HepG2 (cell line): ENCODE measurements at regions not wholly inside any gene's neighbourhood (a gene's known extent, or its start where the extent isn't known, plus 50 kb on each side); places are given as distances from the start of the nearest gene placed in this dataset.

ENCODE experiments used
- ATAC-seq: fragments of 200-7000 bp; cut with Tn5 transposase; 3 replicates; pipeline ENCODE4 v1.9.1; 2020; ENCODE audit warnings: mild to moderate bottlenecking, moderate library complexity
- BruUV-seq: library from RNA; stranded (reverse); fragments of 400-500 nt; replicated peaks from 2 replicates; lab custom pipeline; 2021; lab: Mats Ljungman, UMichigan
- CTCF ChIA-PET: fragments of 300-600 bp; formaldehyde crosslinking; extraction: SDS; loops from one replicate; lab custom pipeline; 2021; ENCODE audit warnings: low total read pairs, inconsistent platforms, low intra/inter-chr PET ratio; lab: Yijun Ruan, JAX
- POLR2A ChIA-PET: fragments of 350-600 bp; sonication (Branson Sonifier 250); formaldehyde crosslinking; loops from one replicate; lab custom pipeline; 2020; ENCODE audit warnings: antibody characterized with exemption, inconsistent platforms; lab: Yijun Ruan, JAX
- DNase-seq: peaks from one replicate; pipeline ENCODE4 v3.0.0-alpha.2; 2015; ENCODE audit warnings: low spot score
- FAIRE-seq: peaks from 3 replicates; lab custom pipeline; 2011; peaks lifted over from hg19 to GRCh38; lab: Jason Lieb, UNC
- H2AFZ ChIP-seq: one replicate; pipeline ENCODE4 v1.6.1; 2011; ENCODE audit warnings: low read length, inconsistent platforms
- H3K27ac ChIP-seq: fragments of 300-600 bp; 3 replicates; pipeline ENCODE4 v1.8.0; 2011; ENCODE audit warnings: mixed run types, mild to moderate bottlenecking, mixed read lengths, low read length, inconsistent platforms; ENCODE audit not compliant: insufficient read depth; ENCODE audit errors: extremely low read length
- H3K27me3 ChIP-seq, 2 experiments: fragments of 200-600 bp in 1 of 2; 2 replicates in 1 of 2; 3 replicates in 1 of 2; pipeline versions ENCODE4 v1.6.0 to v1.8.0; 2011; ENCODE audit warnings: low read length in 2 of 2, mild to moderate bottlenecking in 2 of 2, moderate library complexity in 2 of 2, inconsistent platforms in 1 of 2; ENCODE audit not compliant: insufficient read depth in 2 of 2, control insufficient read depth in 1 of 2
- H3K36me3 ChIP-seq, 2 experiments: fragments of 200-600 bp in 1 of 2; replicated peaks in 1 of 2; 2 replicates in 1 of 2; 3 replicates in 1 of 2; pipeline versions ENCODE4 v1.5.1 to v1.8.0; 2011; ENCODE audit warnings: low read length in 2 of 2, inconsistent platforms in 1 of 2; ENCODE audit not compliant: insufficient read depth in 2 of 2, control insufficient read depth in 1 of 2
- H3K4me1 ChIP-seq: 2 replicates; pipeline ENCODE4 v1.5.1; 2012; ENCODE audit warnings: low read length, inconsistent platforms; ENCODE audit not compliant: insufficient read depth
- H3K4me2 ChIP-seq: 2 replicates; pipeline ENCODE4 v1.6.0; 2011; ENCODE audit warnings: low read depth, low read length, inconsistent platforms
- H3K4me3 ChIP-seq, 3 experiments: fragments of 200-600 bp in 1 of 3; sonication (generic), shearing (Covaris generic) in 1 of 3; replicated peaks in 1 of 3; 2 replicates each; pipeline ENCODE4 v1.5.1; 2011 to 2016; ENCODE audit warnings: low read length in 3 of 3, inconsistent platforms in 2 of 3, low read depth in 2 of 3, mild to moderate bottlenecking in 2 of 3, control low read depth in 1 of 3, mixed read lengths in 1 of 3; ENCODE audit not compliant: insufficient read depth in 1 of 3
- H3K79me2 ChIP-seq: one replicate; pipeline ENCODE4 v1.6.1; 2011; ENCODE audit warnings: low read length, inconsistent platforms; ENCODE audit not compliant: insufficient read depth
- H3K9ac ChIP-seq: 2 replicates; pipeline ENCODE4 v1.6.0; 2011; ENCODE audit warnings: mild to moderate bottlenecking, low read depth, low read length, inconsistent platforms; ENCODE audit not compliant: insufficient read depth
- H3K9me3 ChIP-seq: 2 replicates; pipeline ENCODE4 v1.5.1; 2012; ENCODE audit warnings: mild to moderate bottlenecking, low read length
- H4K20me1 ChIP-seq: 2 replicates; pipeline ENCODE4 v1.6.0; 2011; ENCODE audit warnings: inconsistent platforms, mild to moderate bottlenecking, low read length, moderate library complexity; ENCODE audit not compliant: insufficient read depth
- ATF1 ChIP-seq: IDR thresholded peaks from 2 replicates; pipeline ENCODE4 v1.6.1; 2016; ENCODE audit warnings: mild to moderate bottlenecking, control low read depth
- ESRRA ChIP-seq: sonication (generic); formaldehyde crosslinking; IDR thresholded peaks from 2 replicates; pipeline ENCODE4 v1.5.1; 2020; ENCODE audit warnings: mild to moderate bottlenecking, low read depth, missing genetic modification reagents
- NCOA1 ChIP-seq: sonication (generic); formaldehyde crosslinking; IDR thresholded peaks from 2 replicates; pipeline ENCODE4 v1.9.0; 2021; ENCODE audit warnings: missing genetic modification reagents
- NR2F1 ChIP-seq, 2 experiments: fragments of 450-650 bp in 1 of 2; formaldehyde crosslinking in 1 of 2; IDR thresholded peaks; 2 replicates each; pipeline versions ENCODE4 v1.5.0 to v1.6.1; 2016 to 2020; ENCODE audit warnings: mild to moderate bottlenecking in 1 of 2, missing compliant biosample characterization in 1 of 2, missing genetic modification reagents in 1 of 2, moderate library complexity in 1 of 2
- UBTF ChIP-seq: sonication (generic); formaldehyde crosslinking; IDR thresholded peaks from 2 replicates; pipeline ENCODE4 v1.4.0; 2020; ENCODE audit warnings: mild to moderate bottlenecking, missing genetic modification reagents
- ZFP36L2 ChIP-seq: sonication (generic); formaldehyde crosslinking; IDR thresholded peaks from 2 replicates; pipeline ENCODE4 v1.4.0; 2020; ENCODE audit warnings: missing genetic modification reagents
- ZNF17 ChIP-seq: sonication (generic); formaldehyde crosslinking; IDR thresholded peaks from 2 replicates; pipeline ENCODE4 v1.5.0; 2020; ENCODE audit warnings: mild to moderate bottlenecking, missing genetic modification reagents
- ZNF251 ChIP-seq: sonication (generic); formaldehyde crosslinking; IDR thresholded peaks from 2 replicates; pipeline ENCODE4 v1.9.0; 2021; ENCODE audit warnings: mild to moderate bottlenecking, missing genetic modification reagents
- ZNF672 ChIP-seq: sonication (generic); formaldehyde crosslinking; IDR thresholded peaks from 2 replicates; pipeline ENCODE4 v1.8.1; 2022; ENCODE audit warnings: missing genetic modification reagents
- WGBS: methylation state at CpG from one replicate; pipeline ENCODE4 v1.1.6; 2017; ENCODE audit warnings: low lambda C conversion rate; 5-methylcytosine and 5-hydroxymethylcytosine counted together
- in situ Hi-C: cut with HindIII; loops from 2 replicates; pipeline ENCODE4 v1.10.0; 2017; ENCODE audit warnings: low pct_unique_long_range_greater_than_20kb; ENCODE audit not compliant: extremely low pct_ligation_motif_present
- intact Hi-C: fragments of 100-400 bp; cut with micrococcal nuclease; formaldehyde crosslinking; loops from one replicate; pipeline ENCODE4 v1.10.0; 2022; ENCODE audit not compliant: unreplicated experiment

GRCh38 chr7:40945788-40946187 is 757.1 kb downstream of the INHBA start:
- Histone ChIP-seq H3K4me1 (no peaks in the 10 kb centered on the region), H3K4me2 (no peak overlapping the region), H3K36me3 (no peaks in the 10 kb centered on the region), H3K27ac (no peak overlapping the region), H3K79me2 (no peaks in the 10 kb centered on the region), H2AFZ (no peak overlapping the region), H3K4me3 (no peak overlapping the region), H3K27me3 (no peaks in the 10 kb centered on the region), H4K20me1 (no peaks in the 10 kb centered on the region), H3K9ac (no peak overlapping the region), H3K9me3 (peaks cover 29% of the 10 kb centered on the region)
- BruUV-seq, result no TSS peak
- TF ChIP-seq ZNF17 (CRISPR knock-in tag) (no peak), ZNF672 (CRISPR knock-in tag) (no peak), ZNF251 (CRISPR knock-in tag) (no peak), ATF1 (CRISPR knock-in tag) (no peak), ZFP36L2 (CRISPR knock-in tag) (no peak), ESRRA (CRISPR knock-in tag) (no peak), NCOA1 (CRISPR knock-in tag) (no peak), UBTF (CRISPR knock-in tag) (no peak), NR2F1 (CRISPR knock-in tag; IDR thresholded peaks at IDR 0.05) (no peak)
- ChIA-PET CTCF (no interaction called here), POLR2A (no interaction called here)
- in situ Hi-C loops, result no loop called here
- DNase-seq (no peak), FAIRE-seq (no peak), ATAC-seq (no peak)
- 94% methylated on average over 2 of the region's 2 CpGs for WGBS
- intact Hi-C loops, result no loop called here
